ENCODE measurements at regions not wholly inside any gene's neighbourhood (a gene's known extent, or its start where the extent isn't known, plus 50 kb on each side); places are given as distances from the start of the nearest gene placed in this dataset.
"Not testable (repeated sequence)": the region's sequence is repeated elsewhere in the genome, so short reads cannot be mapped to it uniquely, and the experiment has no call there.

DNA sequence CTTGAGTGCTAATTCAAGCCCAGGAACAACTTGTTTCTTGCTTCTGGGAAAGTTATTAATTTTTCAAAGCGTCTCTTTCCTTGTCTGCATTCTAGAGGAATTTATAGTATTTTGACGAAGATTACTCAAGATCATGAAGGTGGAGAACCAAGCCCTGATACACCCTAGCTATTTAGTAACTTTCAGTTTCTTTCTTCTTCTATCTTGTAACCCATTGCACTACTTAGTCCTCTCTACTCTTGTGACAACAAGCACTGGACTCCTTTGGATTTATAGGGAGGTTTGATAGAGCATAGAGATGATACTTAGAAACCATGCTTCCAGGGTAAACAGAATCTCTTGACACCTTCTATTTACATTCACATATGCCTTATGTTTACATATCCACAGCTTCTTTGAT, 203.3 kb upstream of the GRM7 start:
- DNase-seq = no peak

DNA sequence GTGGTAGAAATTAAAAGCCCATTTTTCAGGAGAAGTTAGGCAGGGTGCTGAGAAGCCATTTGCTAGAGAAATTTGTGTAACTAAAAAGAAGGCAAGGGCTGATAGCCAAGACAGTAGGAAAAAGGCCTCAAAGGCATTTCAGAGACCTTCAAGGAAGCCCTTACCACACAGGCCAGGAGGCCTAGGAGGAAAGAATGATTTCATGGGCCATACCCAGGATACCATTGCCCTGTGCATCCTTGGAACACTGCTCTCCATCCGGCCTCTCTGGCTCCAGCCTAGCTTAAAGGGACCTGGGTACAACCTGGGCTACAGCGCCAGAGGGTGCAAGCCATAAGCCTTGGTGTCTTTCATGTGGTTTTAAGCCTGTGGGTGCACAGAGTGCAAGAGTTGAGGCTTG, 193.6 kb upstream of the GRM7 start:
- no peak for DNase-seq

DNA sequence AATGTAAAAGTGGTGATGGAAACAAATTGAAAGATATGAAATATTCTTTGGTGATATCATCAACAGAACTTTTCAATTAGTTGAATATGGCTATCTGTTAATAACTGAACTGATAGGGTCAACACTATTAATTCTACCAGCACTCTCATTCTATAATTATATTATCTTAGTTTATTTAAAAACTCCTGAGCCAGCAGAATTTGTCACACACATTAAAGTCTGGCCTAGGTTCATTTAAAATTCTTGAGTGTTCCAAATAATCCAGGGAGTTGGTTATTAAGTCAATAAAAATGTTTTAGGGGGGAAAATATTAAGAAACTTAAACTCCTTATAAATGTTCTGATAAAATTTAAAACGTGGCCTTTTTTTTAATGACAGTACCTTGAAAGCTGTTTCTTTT, 189.6 kb upstream of the GRM7 start:
- no peak for DNase-seq

DNA sequence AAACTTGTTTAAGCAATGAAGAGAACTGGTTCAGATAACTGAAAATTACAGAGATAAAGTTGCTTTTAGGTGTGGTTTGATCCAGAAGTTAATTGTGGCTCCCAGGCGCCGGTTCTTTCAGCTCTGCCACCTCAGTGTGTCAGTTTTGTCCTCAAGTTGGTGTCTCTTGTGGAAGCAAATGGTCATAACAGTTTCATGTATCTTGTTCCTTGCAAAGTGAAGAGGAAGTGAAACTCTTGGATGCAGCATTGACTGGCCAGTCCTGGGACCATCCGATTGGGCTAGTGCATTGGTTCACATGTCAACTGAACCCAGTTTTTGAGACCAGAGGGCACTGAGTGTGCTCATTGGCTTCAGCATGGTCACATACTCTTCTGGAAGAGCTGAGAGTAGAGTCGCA, 181.4 kb upstream of the GRM7 start:
- no peak for DNase-seq

DNA sequence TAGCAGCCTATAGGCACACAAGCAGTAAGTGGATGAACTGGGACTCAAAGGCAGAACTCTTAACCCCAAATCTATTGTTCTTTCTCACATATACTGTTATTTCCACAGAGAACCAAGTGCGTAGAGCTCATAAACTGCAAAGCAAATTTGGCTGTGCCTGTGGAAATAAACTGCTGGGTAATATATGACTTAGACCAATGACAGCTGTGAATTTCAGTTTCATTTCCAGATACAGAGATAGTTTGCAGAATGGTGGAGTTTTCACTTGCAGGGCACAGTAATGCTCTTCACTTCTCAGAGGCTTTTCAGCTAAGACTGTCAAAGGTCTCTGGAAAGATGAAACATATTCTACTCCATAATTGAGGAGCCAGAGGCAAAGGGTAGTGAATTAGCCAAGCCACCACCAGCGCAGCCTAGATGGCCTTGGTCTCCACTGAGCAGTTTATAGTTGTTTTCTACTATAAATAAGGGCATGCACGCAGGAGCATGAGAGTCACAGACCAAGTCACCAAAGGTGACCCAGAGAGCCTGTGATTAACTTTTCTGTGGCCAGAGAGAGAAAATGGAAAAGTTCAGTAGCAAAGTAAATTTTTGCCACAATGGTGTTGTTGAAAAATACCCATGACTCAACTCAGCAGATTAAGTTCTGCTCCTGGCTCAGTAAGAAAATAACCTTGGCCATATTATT, 180.7 kb upstream of the GRM7 start:
- no peak for DNase-seq

DNA sequence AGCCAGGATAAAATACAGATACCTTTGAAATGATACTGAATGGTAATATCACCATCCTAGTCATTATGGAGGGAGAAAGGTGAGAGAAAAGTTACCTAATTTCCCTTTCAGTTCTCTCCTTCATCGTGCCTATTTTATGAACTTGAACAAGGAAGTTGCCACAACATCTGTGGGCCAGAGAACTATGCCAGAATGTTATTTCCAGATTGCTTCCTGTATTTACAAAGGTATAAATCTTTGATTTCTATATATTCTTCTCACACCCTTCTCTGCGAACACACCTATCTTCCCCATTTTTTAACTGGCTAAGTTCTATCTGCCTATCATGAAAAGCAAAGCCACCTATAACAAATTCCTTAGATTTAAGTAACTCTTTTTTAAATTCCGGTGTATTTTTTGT, 163.6 kb upstream of the GRM7 start:
- DNase-seq = no peak

DNA sequence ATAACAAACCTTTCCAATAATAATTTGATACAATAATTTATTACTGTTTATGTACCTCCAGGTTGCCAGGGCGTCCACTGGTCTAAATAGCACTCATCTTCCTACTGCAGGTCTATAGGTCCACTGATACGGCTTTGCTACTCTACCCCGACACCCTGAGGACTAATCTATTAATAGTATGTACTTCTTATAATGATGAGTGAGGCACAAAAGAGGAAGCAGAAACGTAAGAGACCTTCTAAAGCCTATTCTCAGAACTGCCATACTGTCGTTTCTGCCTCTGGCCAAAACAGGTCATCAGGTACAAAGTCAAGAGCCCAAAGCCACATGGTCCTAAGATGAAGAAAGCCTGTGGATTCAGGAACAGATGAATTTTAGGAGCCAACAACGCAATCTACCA, 163.2 kb upstream of the GRM7 start:
- DNase-seq = no peak

DNA sequence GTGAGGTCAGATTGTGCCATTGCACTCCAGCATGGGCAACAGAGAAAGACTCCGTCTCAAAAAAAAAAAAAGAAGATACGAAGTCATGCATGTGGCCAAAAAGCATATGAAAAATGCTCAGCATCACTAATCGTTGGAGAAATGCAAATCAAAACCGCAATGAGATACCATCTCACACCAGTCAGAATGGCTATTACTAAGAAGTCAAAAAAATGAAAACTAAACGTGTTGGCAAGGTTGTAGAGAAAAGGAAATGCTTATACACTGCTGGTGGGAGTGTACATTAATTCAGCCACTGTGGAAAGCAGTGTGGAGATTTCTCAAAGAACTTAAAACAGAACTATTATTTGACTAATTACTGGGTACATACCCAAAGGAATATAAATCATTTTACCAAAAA, 156.1 kb upstream of the GRM7 start:
- not testable (repeated sequence) for DNase-seq

DNA sequence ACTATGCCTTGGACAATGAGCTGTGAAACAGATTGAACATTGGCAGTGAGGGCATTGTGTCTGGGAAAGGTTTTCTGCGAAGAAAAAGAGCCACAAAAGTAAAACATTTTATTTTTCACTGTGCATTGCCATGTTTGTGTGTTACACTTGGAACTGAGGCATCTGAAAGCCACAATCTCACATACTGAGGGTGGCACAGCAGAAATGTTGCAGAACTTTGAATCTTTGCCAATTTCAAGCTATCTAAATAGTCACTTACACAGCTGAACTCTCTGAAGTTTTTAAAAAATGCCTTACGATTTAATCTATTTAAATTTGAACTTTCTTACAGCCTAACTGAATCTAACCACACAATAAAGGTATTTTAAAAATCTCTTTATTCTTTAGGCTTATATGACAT, 154.1 kb upstream of the GRM7 start:
- DNase-seq = no peak

DNA sequence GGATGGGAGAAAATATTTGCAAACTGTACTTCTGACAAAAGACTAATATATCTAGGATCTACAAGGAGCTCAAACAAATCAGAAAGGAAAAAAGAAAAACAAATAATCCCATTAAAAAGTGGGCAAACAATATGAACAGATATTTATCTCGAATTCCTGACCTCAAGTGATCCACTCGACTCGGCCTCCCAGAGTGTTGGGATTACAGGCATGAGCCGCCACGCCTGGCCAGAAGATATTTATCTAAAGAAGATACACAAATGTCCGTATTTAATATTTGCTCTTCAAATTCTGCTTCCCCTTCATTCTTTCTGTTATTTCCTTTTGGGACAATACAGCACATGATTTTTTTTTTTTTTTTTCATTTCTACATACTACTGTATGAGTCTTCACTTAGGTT, 151.7 kb upstream of the GRM7 start:
- DNase-seq = no peak

DNA sequence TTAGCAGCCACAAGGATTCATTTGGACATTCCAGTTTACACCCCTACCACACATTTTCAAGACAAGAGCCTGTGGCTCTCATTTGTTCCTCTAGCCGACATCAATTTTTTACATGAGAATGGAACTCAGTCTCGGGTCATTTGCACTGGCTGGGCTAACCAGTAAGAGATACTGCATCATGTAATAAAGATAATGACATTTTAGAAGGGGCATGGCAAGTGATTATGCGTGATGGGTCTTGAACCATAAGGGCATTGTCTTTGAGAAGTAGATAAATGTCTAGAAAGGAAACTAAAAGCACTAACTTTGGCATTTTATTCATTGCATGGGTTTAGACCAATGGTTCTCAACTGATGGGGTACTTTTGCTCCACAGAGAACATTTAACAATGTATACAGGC, 146.0 kb upstream of the GRM7 start:
- DNase-seq = no peak

DNA sequence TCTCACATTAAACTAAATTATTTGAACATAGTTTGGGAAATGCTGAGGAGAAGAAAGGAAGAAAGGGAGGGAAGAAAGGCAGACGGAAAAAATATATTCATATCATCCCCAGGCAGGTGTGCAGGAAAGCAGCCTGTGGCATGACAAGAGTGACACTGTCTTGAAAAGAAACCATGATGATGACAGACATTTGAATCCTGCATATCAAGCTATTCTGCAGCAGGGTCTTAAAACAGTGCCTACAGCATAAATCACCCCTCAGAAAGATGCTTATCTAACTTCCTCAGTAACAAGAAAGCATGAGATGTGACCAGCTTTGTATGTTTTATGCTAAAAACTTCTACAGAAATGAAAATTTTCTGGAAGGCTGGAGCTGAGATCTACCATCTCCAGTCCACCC, 144.5 kb upstream of the GRM7 start:
- DNase-seq = no peak

DNA sequence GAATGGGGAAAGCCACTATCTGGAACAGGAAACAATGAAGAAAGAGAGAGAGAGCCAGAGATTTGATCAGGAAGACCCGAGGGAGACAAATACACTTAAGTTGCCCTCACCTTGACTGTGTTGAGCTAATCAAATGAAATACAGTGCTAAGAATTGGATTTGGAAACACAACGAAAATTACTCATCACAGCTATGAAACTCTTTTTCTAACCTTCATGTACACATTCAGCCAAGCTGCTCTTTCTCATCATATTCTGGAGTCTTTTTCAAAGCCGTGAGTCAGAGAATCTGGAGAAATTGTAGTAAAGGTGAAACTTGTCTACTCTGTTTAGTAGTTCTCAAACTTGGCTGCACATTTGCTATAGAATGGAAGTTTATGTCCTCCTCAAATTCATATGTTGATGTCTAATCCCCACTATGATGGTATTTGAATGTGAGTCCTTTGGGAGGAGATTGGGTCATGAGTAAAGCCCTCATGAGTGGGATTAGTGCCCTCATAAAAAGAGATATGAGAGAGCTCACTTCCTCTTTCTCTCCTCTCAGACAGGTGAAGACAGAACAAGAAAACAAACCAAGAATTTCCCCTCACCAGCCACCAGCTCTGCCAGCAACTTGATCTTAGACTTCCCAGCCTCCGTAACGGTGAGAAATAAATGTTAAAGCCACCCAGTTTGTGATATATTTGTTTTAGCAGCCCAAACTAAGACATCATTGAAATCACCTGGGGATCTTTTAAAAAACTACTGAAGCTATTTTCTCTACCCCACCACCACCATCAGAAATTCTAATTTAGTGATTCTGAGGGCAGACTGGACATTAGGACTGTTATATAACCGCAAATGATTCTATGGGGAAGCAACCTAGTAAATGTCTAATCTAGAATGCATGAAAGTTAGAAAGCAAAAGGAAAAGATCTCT, 143.6 kb upstream of the GRM7 start:
- DNase-seq = no peak

DNA sequence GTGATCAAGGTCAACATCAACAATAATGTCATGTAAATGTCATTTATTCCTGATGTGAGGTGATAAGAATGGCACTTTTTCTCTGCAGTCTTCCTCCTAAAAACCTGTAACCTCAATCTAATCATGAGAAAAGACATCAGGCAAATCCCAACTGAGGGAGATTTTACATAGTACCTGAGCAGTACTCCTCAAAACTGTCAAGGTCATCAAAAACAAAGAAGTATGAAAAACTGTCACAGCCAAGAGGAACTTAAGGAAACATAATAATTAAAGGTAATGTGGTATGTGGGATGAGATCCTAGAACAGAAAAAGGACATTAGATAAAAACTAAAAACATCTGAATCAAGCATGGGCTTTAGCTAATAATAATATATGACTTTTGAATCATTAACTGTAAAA, 140.9 kb upstream of the GRM7 start:
- DNase-seq = no peak

DNA sequence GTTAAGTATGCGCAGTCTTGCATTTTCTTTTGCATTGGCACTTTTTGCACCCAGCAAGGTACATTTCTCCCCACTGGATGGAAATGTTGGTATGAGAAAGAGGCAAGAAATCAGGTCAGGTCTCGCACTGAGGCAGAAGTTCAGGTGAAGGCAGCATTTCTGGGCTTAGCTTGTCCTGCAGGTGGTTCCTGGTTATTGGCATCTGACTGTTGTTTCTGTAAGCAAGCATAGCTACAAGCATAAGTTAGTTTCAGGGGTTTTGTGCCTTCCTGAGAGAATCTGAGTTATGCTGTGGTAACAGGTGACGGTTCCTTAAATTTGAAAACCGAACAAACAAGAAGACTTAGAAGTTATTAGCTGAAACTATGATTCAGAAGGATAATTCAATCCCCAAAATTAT, 139.4 kb upstream of the GRM7 start:
- no peak for DNase-seq

DNA sequence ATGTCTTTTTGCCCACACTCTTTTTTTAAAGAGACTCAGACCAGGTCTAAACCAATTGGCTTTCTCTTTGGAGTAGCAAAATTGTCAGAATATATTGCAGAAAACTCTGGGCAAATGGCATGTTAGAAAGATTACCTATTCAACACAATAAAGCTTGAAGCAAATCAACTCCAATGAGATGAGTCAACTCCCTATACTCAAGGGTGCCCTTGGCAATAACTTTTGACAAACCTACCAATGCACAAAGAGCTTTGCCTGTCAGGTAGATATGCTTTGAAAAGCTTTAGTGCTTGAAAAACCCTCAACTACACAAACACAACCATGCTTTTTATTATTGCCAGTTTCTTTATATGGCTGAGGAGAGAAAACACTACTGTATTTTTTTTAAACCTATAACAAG, 137.7 kb upstream of the GRM7 start:
- no peak for DNase-seq

DNA sequence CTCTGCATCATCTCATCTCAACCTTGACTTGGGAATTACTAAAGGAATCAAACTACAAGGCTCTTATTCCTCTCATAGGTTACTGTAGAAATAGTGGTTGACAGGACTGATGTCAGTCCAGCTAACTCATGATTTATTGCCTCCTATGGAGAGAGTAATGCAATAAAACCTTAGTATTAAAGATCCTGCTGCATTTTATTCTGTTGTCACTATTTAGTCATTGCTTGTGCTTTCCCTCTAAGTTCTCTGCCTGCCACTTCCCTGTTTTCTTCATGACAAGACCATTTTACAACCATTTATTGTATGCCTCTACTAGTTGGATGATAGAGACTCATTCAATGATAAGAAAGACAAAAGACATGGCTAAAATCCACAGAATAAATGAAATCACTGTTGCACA, 134.1 kb upstream of the GRM7 start:
- DNase-seq = no peak

DNA sequence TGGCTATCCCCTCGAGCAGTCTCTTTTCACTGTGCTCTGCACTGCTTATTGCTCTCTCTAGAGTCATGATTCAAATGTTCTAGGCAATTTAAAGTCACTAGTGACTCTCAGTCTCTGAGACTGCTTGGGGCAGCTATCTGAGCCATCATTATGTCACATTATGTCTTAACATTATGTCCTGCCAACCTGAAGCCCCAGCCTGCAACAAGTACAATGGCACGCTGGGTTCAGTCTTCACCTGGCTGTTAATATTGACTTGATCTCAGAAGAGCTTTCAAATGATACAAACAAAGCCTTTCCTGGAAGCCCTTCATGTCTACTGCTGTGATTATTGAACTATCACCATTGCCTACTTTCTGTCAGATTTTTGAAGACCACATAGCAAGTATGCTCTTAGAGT, 128.1 kb upstream of the GRM7 start:
- DNase-seq = no peak

DNA sequence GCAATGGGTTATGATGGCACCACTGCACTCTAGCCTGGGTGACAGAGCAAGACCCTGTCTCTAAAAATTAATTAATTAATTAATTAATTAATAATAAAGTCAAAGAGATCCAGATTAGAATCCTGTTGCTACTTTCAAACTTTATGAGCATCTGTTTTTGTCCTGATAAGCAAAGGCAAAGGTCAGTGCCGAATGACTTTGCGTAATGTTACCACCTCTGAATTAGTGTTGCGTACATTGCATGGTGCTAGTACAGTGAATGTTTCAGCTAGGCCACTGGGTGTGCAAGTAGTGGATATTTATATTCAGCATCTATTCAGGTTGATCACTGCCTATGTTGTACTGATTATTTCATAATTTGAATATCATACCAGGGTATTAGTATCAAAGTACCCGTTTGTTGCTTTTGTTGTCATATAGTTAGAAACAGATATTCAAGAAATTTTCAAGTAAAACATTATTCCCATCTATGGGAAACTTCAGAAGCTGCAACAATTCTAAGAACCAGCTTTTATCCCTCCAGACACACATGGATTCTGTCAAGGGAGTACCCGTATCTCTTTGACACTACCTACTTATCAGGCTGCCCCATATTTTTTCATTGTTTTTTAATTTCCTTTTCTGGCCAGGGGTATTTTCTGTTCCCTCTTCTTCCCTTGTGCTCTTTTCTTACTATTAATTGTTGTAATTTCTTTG, 127.1 kb upstream of the GRM7 start:
- DNase-seq = no peak

DNA sequence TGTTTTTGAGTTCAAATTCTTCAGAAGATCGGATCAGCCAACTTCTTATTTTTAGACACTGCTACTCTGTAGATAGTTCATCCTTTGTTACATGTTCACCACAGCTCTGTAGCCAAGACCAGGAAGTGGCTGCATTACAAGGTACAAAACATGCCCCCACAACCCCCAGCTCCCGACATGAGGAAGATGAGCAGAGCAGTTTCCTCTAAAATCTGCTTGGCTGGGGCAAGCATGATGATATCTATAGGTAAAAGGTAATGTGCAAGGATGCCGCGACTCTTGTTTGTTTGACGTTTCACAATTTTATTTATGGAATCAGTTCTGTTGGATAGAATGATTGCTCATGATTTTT, 126.5 kb upstream of the GRM7 start:
- no peak for DNase-seq

DNA sequence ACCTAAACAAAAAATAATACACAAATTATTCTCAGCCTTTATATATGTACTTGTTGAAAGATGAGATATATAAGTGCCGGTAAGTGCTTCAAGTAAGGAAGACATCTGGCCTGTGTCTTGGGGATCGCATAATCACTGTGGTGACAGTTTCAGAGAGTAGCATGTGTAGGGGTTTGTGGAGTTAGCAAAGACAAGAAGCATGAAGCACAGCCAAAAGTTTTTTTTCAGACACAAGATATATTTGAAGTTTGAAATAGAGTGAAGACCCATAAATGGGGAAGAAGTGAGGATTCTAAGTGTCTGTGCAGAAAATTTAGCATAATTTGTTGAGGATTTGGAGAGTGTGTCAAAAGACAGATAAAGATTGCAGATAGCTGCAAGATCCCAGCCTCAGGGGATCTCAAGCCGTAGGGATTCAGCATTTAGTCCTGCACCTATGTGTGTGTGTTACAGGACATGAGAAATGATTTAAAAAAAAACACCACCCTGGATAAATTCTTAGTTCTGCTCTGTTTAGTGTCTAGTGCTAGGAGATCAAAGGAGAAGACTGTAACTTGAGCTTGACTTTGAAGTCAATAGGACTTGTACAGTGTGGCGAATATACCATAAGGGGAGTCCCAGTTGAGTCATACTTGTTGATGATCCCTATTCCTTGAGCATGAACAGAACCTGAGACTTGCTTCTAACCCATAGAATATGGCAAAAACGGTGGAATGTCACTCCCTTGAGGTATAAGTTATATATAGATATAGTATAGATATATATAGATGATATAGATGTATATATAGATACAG, 123.9 kb upstream of the GRM7 start:
- no peak for DNase-seq

DNA sequence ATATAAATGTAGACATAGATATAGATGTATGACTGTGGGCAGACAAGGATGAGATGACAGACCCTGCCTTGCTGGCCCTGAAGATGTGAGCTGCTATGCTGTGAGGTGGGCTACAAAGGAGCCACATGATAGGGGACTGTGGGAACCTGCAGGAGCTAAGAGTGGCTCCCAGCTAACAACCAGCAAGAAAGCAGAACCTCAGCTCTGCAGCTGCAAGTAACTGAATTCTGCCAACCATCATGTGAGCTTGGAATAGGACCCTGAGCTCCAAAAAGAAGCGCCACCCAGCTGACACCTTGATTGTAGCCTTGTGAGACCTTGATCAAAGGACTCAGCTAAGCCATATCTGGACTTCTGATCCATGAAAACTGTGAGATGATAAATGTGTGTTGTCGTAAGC, 123.3 kb upstream of the GRM7 start:
- no peak for DNase-seq

DNA sequence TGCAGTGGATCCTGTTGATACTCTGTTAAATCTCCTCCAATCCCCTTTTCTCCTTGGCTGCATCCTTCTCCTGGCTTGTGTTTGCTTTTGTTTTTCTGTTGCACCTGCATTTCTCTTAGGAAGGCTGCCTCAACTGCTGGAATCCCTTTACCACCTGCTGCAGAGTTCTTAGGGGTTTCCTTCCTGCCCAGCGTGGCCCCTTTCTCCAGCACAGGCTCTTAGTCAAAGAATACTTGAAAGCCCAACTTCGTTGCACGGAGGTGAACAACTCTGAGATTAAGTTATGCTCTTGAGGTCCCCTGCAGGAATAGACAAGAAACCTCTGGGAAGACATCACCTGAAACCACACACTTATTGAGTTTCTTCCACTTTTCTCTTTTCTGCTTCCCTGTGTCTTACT, 121.6 kb upstream of the GRM7 start:
- DNase-seq = no peak
